Erythroblast (primary cell): ENCODE measurements at regions not wholly inside any gene's neighbourhood (a gene's known extent, or its start where the extent isn't known, plus 50 kb on each side); places are given as distances from the start of the nearest gene placed in this dataset.

Experiments
- GATA1 ChIP-seq: IDR thresholded peaks from 2 replicates; pipeline ENCODE4 v1.6.1; 2011; ENCODE audit warnings: low read depth, mild to moderate bottlenecking, control low read depth, low read length, moderate library complexity
- POLR2A ChIP-seq: IDR thresholded peaks from 2 replicates; pipeline ENCODE4 v1.6.1; 2011; ENCODE audit warnings: mild to moderate bottlenecking, low read length

GRCh38 chrX:34332334-34332733 is 200.2 kb upstream of the FAM47A start:
- no peak for TF ChIP-seq POLR2A
- TF ChIP-seq GATA1 = no peak
